ENCODE measurements at regions not wholly inside any gene's neighbourhood (a gene's known extent, or its start where the extent isn't known, plus 50 kb on each side); places are given as distances from the start of the nearest gene placed in this dataset.

DNA sequence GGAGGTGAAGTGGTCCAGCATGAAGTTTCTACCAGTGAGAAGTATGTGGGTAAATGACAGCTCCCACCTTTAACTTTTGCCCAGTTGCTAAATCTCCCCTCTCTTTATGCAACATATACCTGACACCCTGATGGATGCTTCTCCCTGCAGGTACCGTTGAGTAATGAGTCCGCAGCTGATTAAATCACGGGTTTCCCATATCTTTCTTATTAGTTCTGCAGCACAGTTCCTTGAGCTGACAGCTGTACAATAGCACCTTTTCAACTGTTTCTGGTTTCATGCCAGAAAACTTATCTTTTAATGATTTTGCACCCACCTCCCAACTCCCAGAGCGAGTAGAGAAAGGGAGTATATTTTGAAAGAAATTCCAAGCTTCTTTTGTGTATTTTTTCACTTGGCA is 161.0 kb upstream of the TUT7 start:
- Histone ChIP-seq H3K9me2 (replicated peaks; ENCODE audit: control insufficient read depth, low read length) (no peaks in the 10 kb centered on the region), H3K4me2 (ENCODE audit: low read length) (no peak overlapping the region)
- TF ChIP-seq, protein P1, sequence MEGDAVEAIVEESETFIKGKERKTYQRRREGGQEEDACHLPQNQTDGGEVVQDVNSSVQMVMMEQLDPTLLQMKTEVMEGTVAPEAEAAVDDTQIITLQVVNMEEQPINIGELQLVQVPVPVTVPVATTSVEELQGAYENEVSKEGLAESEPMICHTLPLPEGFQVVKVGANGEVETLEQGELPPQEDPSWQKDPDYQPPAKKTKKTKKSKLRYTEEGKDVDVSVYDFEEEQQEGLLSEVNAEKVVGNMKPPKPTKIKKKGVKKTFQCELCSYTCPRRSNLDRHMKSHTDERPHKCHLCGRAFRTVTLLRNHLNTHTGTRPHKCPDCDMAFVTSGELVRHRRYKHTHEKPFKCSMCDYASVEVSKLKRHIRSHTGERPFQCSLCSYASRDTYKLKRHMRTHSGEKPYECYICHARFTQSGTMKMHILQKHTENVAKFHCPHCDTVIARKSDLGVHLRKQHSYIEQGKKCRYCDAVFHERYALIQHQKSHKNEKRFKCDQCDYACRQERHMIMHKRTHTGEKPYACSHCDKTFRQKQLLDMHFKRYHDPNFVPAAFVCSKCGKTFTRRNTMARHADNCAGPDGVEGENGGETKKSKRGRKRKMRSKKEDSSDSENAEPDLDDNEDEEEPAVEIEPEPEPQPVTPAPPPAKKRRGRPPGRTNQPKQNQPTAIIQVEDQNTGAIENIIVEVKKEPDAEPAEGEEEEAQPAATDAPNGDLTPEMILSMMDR (IDR thresholded peaks at IDR 0.05; ENCODE audit: low read depth, low read length, poor library complexity, severe bottlenecking) = no peak
- TF ChIP-seq EZH2phosphoT487 (IDR thresholded peaks at IDR 0.05; ENCODE audit: borderline replicate concordance, low read length) = no peak

DNA sequence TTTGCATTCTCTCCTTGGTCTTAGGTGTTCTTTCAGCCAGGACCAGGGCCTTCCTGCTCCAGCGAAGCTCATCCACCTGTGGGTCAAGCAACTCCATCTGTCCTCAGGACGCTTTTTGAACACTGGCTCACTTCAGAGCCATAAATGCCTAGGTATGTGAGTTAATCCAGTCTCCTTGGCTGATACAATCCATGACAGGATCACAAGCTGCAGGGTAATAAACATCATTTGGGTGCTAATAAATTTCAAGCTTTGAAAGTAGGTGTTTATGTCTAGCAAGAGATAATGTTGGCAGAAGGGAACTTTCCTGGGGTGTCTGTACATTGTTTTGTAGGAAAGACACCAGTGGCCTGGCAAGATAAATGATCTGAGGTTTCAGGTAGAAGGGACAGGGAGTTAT is 159.2 kb upstream of the TUT7 start:
- H3K9me2 ChIP-seq (replicated peaks; ENCODE audit: control insufficient read depth, low read length) = no peaks in the 10 kb centered on the region
- no peaks in the 10 kb centered on the region for H3F3A ChIP-seq (ENCODE audit: control insufficient read depth, insufficient read depth)
- H4K20me1 ChIP-seq (ENCODE audit: control insufficient read depth, insufficient read depth, low read depth, low read length) = no peaks in the 10 kb centered on the region
- no peaks in the 10 kb centered on the region for H3K79me2 ChIP-seq (ENCODE audit: control insufficient read depth, low read length)
- no peaks in the 10 kb centered on the region for H3K27me3 ChIP-seq (ENCODE audit: control insufficient read depth, low read length)
- H3K27ac ChIP-seq (ENCODE audit: low read depth, low read length) = no peak overlapping the region
- no peak for TF ChIP-seq EZH2phosphoT487 (IDR thresholded peaks at IDR 0.05; ENCODE audit: borderline replicate concordance, low read length)
- TF ChIP-seq, protein P1 (IDR thresholded peaks at IDR 0.05; ENCODE audit: low read depth, low read length, poor library complexity, severe bottlenecking) = no peak
- no peaks in the 10 kb centered on the region for H3K4me1 ChIP-seq (ENCODE audit: control insufficient read depth, low read length)
- H3K9me3 ChIP-seq (ENCODE audit: control insufficient read depth, insufficient read depth, low read length) = no peaks in the 10 kb centered on the region
- no peaks in the 10 kb centered on the region for H3K36me3 ChIP-seq (ENCODE audit: control insufficient read depth, low read length)
- no peak overlapping the region for H3K4me2 ChIP-seq (ENCODE audit: low read length)
- no peak overlapping the region for H3K4me3 ChIP-seq (ENCODE audit: low read length)

More for the DNA sequence above, 161.0 kb upstream of the TUT7 start:
- no peaks in the 10 kb centered on the region for H3K79me2 ChIP-seq (ENCODE audit: control insufficient read depth, low read length)
- no peaks in the 10 kb centered on the region for H3K36me3 ChIP-seq (ENCODE audit: control insufficient read depth, low read length)
- H3K9me3 ChIP-seq (ENCODE audit: control insufficient read depth, insufficient read depth, low read length) = no peaks in the 10 kb centered on the region
- H3K4me3 ChIP-seq (ENCODE audit: low read length) = no peak overlapping the region
- no peaks in the 10 kb centered on the region for H3K27me3 ChIP-seq (ENCODE audit: control insufficient read depth, low read length)
- no peaks in the 10 kb centered on the region for H4K20me1 ChIP-seq (ENCODE audit: control insufficient read depth, insufficient read depth, low read depth, low read length)
- H3F3A ChIP-seq (ENCODE audit: control insufficient read depth, insufficient read depth) = no peaks in the 10 kb centered on the region
- no peak overlapping the region for H3K27ac ChIP-seq (ENCODE audit: low read depth, low read length)
- no peaks in the 10 kb centered on the region for H3K4me1 ChIP-seq (ENCODE audit: control insufficient read depth, low read length)

DNA sequence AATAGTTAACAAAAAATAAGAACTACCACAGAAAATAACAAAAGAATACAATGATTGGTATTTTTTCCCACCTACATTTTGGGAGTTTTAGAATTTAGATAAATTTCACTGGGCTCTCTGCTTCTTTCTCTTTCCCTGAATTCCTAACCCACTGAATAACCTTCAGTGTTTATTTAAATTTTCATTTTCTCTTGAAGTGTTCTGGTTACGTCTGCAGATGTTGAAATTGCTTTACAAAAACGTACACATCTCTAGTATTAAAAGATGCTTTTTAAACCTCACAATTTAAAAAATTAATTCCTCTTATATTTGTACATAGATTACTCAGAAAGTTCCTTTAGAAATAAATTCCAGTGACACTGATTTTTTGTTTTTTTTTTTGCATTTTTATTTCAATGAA is 158.7 kb upstream of the TUT7 start:
- Histone ChIP-seq H3K27ac (ENCODE audit: low read depth, low read length) (no peak overlapping the region), H3K9me2 (replicated peaks; ENCODE audit: control insufficient read depth, low read length) (no peaks in the 10 kb centered on the region), H3K4me3 (ENCODE audit: low read length) (no peak overlapping the region), H4K20me1 (ENCODE audit: control insufficient read depth, insufficient read depth, low read depth, low read length) (no peaks in the 10 kb centered on the region), H3F3A (ENCODE audit: control insufficient read depth, insufficient read depth) (no peaks in the 10 kb centered on the region), H3K4me2 (ENCODE audit: low read length) (no peak overlapping the region), H3K9me3 (ENCODE audit: control insufficient read depth, insufficient read depth, low read length) (no peaks in the 10 kb centered on the region), H3K36me3 (ENCODE audit: control insufficient read depth, low read length) (no peaks in the 10 kb centered on the region), H3K4me1 (ENCODE audit: control insufficient read depth, low read length) (no peaks in the 10 kb centered on the region), H3K79me2 (ENCODE audit: control insufficient read depth, low read length) (no peaks in the 10 kb centered on the region), H3K27me3 (ENCODE audit: control insufficient read depth, low read length) (no peaks in the 10 kb centered on the region)
- TF ChIP-seq, protein P1 (IDR thresholded peaks at IDR 0.05; ENCODE audit: low read depth, low read length, poor library complexity, severe bottlenecking) = no peak
- no peak for TF ChIP-seq EZH2phosphoT487 (IDR thresholded peaks at IDR 0.05; ENCODE audit: borderline replicate concordance, low read length)

All from DOHH2 (cell line).